Glutamatergic neuron (in vitro differentiated cells): ENCODE measurements at regions not wholly inside any gene's neighbourhood (a gene's known extent, or its start where the extent isn't known, plus 50 kb on each side); places are given as distances from the start of the nearest gene placed in this dataset.
"Not testable (repeated sequence)": the region's sequence is repeated elsewhere in the genome, so short reads cannot be mapped to it uniquely, and the experiment has no call there.

Experiments
- DNase-seq: peaks from one replicate; pipeline ENCODE4 v3.0.0; 2022
- H3K27ac Mint-ChIP-seq: one replicate; pipeline ENCODE4 v1.8.0; 2020; ENCODE audit warnings: mild to moderate bottlenecking, mixed read lengths, inconsistent platforms; ENCODE audit not compliant: unreplicated experiment
- H3K27me3 Mint-ChIP-seq: one replicate; pipeline ENCODE4 v1.8.0; 2020; ENCODE audit warnings: mild to moderate bottlenecking, moderate library complexity, mixed read lengths, inconsistent platforms; ENCODE audit not compliant: unreplicated experiment
- H3K36me3 Mint-ChIP-seq: one replicate; pipeline ENCODE4 v1.8.0; 2020; ENCODE audit warnings: mild to moderate bottlenecking, mixed read lengths, inconsistent platforms; ENCODE audit not compliant: unreplicated experiment
- H3K4me1 Mint-ChIP-seq: one replicate; pipeline ENCODE4 v1.8.0; 2020; ENCODE audit warnings: mild to moderate bottlenecking, low read depth, mixed read lengths, inconsistent platforms; ENCODE audit not compliant: unreplicated experiment
- H3K4me3 Mint-ChIP-seq: one replicate; pipeline ENCODE4 v1.8.0; 2020; ENCODE audit warnings: mild to moderate bottlenecking, mixed read lengths, inconsistent platforms; ENCODE audit not compliant: unreplicated experiment
- H3K9me3 Mint-ChIP-seq: one replicate; pipeline ENCODE4 v1.8.0; 2020; ENCODE audit warnings: mild to moderate bottlenecking, moderate library complexity, mixed read lengths, inconsistent platforms; ENCODE audit not compliant: unreplicated experiment
- TF ChIP-seq, protein P1 (sequence below): fragments of 200-600 bp; sonication (generic); IDR thresholded peaks from one replicate; pipeline ENCODE4 v1.5.0; 2021; ENCODE audit not compliant: partially characterized antibody, unreplicated experiment

DNA sequence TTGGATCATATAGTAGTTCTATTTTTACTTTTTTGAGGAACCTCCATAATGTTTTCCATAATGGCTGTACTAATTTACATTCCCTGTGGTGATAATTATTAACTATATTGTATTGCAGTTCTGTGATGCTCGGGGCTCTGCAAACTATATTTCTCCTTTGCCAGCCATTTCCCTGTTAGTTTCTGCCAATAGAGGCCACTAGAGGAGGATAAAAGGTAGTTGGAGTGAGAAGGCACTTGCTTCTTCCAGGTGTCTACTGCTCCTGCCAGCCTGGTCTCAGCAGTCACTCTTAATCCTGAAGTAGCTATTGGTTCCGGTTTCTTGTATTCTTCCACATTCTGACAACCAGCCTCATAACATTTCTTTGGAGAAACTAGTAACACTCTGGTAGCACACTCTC, 233.9 kb upstream of the GBE1 start:
- Mint-ChIP-seq H3K9me3 (peaks cover 5% of the 10 kb centered on the region), H3K4me3 (no peak overlapping the region), H3K27me3 (peaks cover 2% of the 10 kb centered on the region), H3K27ac (no peak overlapping the region), H3K4me1 (peaks cover 16% of the 10 kb centered on the region), H3K36me3 (no peaks in the 10 kb centered on the region)
- no peak for DNase-seq
- TF ChIP-seq, protein P1, sequence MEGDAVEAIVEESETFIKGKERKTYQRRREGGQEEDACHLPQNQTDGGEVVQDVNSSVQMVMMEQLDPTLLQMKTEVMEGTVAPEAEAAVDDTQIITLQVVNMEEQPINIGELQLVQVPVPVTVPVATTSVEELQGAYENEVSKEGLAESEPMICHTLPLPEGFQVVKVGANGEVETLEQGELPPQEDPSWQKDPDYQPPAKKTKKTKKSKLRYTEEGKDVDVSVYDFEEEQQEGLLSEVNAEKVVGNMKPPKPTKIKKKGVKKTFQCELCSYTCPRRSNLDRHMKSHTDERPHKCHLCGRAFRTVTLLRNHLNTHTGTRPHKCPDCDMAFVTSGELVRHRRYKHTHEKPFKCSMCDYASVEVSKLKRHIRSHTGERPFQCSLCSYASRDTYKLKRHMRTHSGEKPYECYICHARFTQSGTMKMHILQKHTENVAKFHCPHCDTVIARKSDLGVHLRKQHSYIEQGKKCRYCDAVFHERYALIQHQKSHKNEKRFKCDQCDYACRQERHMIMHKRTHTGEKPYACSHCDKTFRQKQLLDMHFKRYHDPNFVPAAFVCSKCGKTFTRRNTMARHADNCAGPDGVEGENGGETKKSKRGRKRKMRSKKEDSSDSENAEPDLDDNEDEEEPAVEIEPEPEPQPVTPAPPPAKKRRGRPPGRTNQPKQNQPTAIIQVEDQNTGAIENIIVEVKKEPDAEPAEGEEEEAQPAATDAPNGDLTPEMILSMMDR = no peak

DNA sequence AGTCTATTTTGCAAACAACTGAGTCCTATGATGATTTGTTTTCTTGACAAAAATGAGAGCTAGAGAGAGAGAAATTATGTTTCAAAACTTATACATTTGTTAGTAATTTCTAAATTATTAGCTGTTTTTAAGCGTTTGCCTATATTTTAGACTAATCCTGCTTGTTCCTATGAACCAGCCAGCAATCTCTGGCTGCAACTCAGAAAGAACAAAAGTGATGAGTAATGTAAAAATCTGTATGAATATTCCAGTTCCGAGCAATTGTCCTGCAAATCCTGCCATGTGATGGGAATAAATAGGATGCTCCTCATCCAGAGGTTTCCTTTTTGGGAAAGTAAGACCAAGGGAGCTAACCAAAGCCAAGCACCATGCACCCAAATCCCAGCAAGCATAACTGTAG, 228.3 kb upstream of the GBE1 start:
- Mint-ChIP-seq H3K36me3 (no peaks in the 10 kb centered on the region), H3K9me3 (peaks cover 2% of the 10 kb centered on the region), H3K4me1 (no peaks in the 10 kb centered on the region), H3K27me3 (no peaks in the 10 kb centered on the region), H3K27ac (no peak overlapping the region), H3K4me3 (no peak overlapping the region)
- no peak for DNase-seq
- TF ChIP-seq, protein P1 = no peak

DNA sequence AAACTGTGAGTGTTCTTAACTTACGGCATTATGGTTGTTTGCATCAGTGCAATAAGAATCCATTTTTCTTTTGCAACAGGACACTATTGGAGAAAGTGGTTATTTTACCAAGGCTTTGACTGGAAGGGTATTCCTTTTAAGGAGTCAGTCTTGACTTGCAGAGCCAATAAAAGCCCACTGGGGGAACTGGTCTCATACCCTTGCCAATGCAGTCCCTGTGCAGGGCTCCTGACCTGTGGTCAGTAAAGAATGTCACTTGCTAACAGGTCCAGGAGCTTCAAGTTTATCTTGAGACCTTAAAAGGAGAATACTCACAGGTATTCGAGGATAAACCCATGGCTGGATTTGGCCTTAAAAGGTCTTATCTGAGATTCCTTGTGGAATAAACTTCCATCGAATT, 227.8 kb upstream of the GBE1 start:
- Mint-ChIP-seq H3K36me3 (no peaks in the 10 kb centered on the region), H3K27me3 (no peaks in the 10 kb centered on the region), H3K4me3 (no peak overlapping the region), H3K9me3 (peaks cover 2% of the 10 kb centered on the region), H3K27ac (no peak overlapping the region), H3K4me1 (no peaks in the 10 kb centered on the region)
- DNase-seq = no peak
- TF ChIP-seq, protein P1 = no peak

DNA sequence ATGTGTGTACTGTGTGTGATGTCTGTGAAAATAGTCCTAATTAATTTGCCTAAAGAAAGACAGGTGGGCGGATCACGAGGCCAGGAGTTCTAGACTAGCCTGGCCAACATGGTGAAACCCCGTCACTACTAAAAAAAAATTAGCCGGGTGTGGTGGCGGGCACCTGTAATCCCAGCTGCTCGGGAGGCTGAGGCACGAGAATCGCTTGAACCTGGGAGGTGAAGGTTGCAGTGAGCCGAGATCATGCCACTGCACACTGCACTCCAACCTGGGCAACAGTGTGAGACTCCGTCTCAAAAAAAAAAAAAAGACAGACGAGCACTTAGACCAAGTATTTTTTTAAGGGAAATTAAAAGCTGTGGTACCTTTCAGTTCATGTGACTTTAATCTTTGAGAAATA, 226.0 kb upstream of the GBE1 start:
- H3K4me1 Mint-ChIP-seq, H3K27ac Mint-ChIP-seq, H3K9me3 Mint-ChIP-seq, H3K27me3 Mint-ChIP-seq, H3K4me3 Mint-ChIP-seq, DNase-seq, H3K36me3 Mint-ChIP-seq: not testable (repeated sequence)

DNA sequence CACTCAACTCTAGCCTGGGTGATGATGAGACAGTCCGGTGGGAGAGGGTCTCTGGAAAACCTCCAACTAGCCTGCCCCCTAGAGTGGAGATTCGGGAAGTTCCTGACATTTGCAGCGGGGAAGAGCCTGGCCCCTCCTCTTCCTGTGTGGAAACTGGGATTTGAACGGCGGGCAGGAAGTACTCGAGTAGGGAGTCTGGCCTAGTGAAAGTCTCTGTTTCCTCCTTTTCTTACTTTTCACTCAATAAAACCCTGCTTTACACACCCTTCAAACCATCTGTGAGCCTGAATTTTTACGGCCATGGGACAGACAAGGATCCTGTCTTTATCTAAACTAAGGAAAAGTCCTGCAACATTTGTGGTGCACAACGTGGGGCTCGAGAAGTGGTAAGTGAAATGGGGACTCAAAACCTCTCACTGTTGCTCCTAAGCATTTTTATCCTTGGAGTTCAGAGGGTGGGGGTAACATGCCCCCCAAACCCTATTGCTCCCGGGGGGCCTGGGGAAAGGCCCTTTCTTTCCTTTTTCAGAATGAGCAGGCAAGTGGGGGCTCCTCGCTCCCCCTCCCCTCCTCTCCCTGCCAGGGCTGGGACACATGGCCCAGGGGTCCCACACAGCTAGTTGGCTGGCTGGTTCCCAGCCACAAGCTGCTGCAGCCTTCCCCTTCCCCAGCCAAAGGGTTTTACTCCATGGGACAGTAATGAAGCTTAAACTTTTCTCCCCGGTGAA, 224.7 kb upstream of the GBE1 start:
- Mint-ChIP-seq H3K36me3 (no peaks in the 10 kb centered on the region), H3K4me3 (no peak overlapping the region), H3K9me3 (no peaks in the 10 kb centered on the region), H3K27ac (no peak overlapping the region), H3K4me1 (no peaks in the 10 kb centered on the region), H3K27me3 (no peaks in the 10 kb centered on the region)
- TF ChIP-seq, protein P1 = no peak
- no peak for DNase-seq
